GM18907 (cell line): ENCODE measurements at regions not wholly inside any gene's neighbourhood (a gene's known extent, or its start where the extent isn't known, plus 50 kb on each side); places are given as distances from the start of the nearest gene placed in this dataset.

Experiments
- ATAC-seq: cut with Tn5 transposase; IDR thresholded peaks from one replicate; pipeline ENCODE4 v1.9.1; 2021; ENCODE audit warnings: mild to moderate bottlenecking, moderate library complexity; ENCODE audit not compliant: unreplicated experiment

DNA sequence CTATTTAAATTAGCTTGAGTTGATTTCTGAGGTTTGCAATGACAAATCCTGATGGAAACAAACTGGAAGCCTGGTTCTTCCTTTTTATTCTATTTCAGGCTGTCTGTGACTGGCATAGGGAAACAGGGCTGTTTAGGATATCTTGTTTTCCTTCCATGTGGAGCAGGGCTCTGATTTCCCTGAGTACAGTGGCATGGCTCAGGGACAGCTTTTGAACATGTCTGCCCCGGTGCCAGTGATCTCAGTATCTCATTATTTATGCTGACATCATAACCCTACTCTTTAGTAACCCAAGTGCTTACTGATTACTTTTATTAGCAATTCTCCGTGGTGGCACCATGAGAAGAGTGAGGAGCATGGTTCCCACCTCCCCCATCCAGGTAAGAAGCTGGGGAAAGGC lies 720.3 kb downstream of the GALR1 start:
- no peak for ATAC-seq

DNA sequence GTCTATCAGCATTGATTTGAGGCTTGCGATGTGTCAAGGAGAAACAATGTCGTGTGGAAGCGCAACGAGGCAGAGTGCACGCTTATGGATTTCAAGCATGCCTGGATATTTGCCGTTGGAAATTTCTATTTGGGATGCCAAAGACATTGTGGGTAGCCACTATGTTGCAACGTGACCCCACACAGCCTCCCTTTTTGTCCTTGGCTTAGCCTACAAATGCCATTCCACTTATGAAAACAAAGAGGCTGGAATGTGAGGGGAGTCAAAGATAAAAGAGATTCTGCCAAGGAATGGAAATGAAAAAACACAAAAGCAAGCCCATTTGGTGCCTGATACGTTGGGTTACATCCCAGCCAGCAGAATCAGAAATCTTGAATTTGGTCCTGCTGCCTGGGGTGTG lies 721.2 kb downstream of the GALR1 start:
- no peak for ATAC-seq

GRCh38 chr18:77973745-77974144 lies 724.1 kb downstream of the GALR1 start:
- no peak for ATAC-seq

GRCh38 chr18:77974329-77974728 lies 724.7 kb downstream of the GALR1 start:
- ATAC-seq: no peak

DNA sequence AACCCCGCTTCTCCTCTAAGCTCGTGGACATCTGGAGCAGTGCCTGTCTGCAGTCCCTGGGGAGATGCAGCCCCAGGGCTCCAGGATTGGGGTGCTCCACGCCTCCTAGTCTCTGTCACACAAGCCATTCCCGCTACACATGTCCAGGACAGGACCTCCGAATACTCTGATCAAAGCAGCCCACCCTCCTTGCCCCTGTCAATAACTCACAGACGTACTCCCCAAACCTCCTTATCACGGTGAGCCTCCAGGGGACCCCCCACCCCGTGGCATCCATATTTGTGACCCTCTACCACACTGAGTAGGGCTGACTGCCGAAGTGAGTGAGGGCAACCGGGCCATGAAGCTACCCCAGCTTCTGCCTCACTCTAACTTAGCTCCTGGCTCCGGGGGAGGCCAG lies 727.7 kb downstream of the GALR1 start:
- ATAC-seq: no peak

GRCh38 chr18:77980275-77980674 lies 730.6 kb downstream of the GALR1 start:
- ATAC-seq: no peak

DNA sequence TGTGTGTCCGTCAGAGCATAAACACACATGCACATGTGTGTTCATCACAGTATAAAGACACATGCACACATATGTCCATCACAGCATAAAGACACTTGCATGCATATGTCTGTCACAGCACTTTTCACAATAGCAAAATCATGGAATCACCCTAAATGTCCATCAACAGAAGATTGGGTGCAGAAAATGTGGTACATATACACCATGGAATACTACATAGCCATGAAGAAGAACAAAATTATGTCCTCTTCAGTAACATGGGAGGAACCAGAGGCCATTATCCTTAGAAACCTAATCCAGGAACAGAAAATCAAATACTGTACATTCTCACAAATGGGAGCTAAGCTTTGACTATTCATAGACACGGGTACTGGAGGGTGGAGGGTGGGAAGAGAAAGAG lies 732.2 kb downstream of the GALR1 start:
- ATAC-seq: no peak

DNA sequence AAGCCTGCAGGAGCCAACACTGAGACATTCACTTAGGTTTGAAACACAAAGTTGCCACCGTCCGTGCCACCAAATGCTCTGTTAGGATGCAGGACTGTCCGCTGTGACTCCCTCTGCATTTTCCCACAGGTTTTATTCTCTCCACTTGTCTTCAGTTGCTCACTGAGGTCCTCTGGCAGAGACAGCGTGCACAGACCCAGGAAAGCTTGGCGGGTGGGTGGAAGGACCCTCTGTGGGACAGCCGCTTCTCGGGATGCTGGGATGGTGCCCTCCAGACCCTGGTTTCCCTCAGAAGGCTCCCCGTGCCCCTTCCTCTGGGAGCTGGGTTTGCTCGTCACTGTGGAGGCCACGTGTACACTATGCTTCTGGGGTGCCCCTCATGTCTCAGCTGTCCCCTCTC lies 733.6 kb downstream of the GALR1 start:
- ATAC-seq: no peak

- no peak for ATAC-seq
Observed at GRCh38 chr18:77984178-77984577, 734.5 kb downstream of the GALR1 start.

DNA sequence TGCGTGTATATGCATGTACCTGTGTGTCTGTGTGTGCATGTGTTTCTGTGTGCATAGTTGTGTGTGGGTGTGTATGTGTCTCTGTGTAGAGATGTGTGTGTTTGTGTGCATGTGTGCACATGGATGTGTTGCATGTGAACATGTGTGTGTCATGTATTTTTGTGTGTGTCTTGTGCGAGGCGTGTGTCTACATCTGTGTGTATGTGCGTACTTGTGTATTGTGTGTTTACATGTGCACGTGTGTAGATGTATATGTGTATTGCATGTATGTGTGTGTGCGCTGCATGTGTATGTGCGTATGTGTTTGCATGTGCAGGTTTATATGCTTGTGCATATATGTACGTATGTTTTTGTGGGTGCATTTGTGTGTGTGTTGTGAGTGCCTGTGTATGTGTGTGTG lies 735.2 kb downstream of the GALR1 start:
- ATAC-seq: no peak

- no peak for ATAC-seq
Observed at GRCh38 chr18:77985526-77986281, 736.1 kb downstream of the GALR1 start.

DNA sequence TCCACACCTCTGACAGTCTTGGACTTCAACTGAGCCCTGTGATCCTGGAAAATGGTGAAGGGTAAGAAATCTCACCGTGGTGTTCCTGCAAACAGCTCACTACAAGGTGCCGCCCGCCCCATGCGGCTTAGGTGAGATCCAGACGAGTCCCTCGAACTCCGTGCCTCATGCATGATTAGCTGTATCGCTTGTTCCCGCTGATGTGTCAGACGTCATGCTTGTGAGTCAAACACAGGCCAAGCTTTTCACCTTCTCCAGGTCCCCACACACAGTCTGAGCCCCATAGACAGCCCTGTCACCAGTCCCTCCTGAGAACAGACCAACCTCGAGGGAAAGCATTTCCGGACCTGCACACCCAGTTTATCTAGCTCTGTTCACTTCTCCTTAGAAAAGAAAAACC lies 740.5 kb downstream of the GALR1 start:
- no peak for ATAC-seq

DNA sequence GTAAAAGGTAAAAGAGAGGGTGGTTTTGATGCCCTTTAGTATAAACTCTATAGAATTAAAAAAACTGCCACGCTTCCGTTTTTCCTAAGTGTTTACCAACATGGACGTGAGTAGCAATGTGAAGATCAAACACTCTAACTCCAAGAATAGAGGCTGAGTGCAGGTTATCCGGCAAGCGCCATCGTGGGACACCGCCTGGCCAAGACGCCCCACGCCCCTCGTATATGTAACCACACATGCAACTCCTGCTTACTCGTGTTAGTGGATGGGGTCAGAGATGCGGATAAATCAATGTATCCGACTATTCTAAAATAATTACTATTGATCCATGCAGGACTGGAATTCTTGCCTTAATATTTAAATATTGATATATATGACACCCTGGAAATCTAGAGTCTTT lies 741.3 kb downstream of the GALR1 start:
- no peak for ATAC-seq

GRCh38 chr18:77992057-77992456 lies 742.4 kb downstream of the GALR1 start:
- no peak for ATAC-seq

DNA sequence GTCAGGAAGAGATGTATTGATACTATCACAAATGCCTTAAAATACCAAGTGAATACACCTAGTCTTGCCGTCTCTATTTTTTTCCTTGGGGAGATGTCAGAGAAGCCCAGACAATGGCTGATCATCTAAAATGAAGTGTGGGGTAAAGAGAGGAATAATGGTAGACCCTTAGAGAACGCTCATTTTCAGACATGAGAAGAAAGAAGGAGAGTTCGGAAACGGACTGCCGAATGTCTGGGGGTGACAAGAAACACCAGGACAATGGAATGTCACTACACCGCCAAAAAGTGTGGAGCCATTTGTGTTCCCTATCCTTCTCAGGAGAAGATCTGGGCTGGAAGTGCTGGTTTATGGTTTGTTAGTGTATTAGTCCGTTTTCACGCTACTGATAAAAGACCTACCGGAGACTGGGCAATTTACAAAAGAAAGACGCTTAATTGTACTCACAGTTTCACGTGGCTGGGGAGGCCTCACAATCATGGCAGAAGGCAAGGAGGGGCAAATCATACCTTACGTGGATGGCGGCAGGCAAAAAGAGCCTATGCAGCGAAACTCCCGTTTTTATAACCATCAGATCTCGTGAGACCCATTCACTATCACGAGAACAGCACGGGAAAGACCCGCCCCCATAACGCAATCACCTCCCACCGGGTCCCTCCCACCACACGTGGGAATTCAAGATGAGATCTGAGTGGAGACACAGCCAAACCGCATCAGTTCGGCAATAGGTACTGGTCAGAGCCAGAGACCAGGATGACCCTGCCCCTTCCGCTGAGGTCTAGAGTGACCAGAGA lies 743.7 kb downstream of the GALR1 start:
- no peak for ATAC-seq

DNA sequence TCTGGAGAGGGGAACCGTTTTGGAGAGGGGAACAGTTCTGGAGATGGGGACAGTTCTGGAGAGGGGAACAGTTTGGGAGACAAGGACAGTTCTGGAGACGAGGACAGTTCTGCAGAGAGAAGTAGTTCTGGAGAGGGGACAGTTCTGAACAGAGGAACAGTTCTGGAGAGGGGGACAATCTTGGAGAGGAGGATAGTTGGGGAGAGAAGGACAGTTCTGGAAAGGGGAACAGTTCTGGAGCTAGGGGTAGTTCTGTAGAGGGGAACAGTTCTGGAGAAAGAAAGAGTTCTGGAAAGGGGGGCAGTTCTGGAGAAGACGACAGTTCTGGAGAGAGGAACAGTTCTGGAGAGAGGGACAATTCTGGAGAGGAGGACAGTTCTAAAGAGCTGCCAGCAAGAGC lies 745.9 kb downstream of the GALR1 start:
- no peak for ATAC-seq

GRCh38 chr18:77996737-77997136 lies 747.1 kb downstream of the GALR1 start:
- ATAC-seq: no peak

- ATAC-seq: no peak
Observed at GRCh38 chr18:78001811-78002210, 752.2 kb downstream of the GALR1 start.

DNA sequence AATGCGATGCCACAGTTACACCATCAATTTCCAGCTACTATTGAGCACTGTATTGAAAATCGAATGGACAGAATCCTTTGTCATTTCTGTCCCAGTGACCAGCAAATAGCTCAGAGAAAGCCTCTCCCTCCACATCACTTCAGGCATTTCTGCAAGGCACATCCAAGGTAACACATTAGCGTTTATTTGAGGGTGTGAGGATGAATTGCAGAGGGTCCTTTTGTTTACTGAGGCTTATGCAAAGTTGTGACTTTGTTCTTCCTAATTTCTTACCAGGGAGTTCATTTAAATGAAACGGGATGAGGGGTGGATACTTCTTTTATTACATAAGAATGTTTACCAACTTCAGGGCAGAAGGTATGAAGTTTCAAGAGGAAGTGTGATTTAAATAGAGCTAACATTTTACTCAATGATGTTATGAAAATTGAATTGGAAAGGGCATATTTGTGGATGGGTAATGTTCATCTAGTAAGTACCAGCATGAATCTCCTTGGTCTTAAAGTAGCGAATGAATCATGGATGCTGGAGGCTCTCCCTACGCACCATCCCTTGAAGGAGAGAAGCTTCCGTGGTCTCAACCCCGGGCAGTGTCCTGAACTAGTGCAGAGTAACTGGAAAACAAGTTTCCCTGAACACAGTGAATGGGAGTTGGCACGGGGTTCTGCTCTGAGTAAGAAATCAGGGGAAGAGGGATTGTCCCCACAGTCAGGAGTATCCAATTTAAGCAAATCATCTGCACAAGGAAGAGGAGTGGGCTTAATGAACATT lies 756.5 kb downstream of the GALR1 start:
- no peak for ATAC-seq

DNA sequence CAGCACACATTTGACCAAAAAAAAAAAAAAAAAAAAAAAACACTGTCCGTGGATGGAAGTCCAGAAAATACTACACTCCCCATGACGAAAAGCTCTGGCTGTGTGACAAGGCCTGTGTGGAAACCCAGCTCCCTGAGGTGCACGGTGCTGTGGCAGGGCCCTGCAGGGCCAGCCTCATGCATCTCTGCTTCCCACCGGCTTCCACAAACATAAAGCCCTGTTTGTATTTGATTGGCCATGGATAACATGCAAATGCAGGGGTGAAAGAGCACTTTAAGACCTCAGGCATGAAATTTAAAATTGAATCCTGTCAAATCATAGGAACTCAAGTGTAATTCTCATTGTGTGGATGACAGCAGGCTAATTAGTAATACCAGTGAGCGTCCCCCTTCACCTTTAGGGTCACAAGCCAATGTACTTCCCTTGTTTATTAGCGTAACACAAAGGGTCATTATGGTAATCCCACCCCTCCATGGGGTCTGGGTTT lies 757.2 kb downstream of the GALR1 start:
- ATAC-seq: no peak

GRCh38 chr18:78010363-78010762 lies 760.7 kb downstream of the GALR1 start:
- no peak for ATAC-seq

DNA sequence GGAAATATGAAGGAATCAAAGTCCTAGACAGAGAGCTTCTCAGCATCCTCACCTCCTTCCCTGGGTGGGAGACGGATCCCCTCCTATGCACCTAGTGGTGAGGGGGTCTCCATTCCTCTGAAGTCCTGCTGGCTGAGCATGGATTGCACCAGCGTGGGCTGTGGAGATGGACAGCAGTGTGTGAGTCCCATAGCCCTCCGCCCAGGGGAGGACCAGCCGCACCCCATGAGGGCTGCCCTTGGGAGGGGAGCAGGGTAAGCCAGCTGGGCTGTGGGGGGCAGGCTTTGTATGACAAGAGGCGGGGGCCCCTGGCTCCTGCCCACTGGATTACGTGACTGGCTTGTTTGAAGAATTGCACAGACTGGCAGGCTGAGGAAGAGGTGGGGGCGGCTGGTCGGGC lies 768.2 kb downstream of the GALR1 start:
- ATAC-seq: no peak
